ENCODE measurements at regions not wholly inside any gene's neighbourhood (a gene's known extent, or its start where the extent isn't known, plus 50 kb on each side); places are given as distances from the start of the nearest gene placed in this dataset.

DNA sequence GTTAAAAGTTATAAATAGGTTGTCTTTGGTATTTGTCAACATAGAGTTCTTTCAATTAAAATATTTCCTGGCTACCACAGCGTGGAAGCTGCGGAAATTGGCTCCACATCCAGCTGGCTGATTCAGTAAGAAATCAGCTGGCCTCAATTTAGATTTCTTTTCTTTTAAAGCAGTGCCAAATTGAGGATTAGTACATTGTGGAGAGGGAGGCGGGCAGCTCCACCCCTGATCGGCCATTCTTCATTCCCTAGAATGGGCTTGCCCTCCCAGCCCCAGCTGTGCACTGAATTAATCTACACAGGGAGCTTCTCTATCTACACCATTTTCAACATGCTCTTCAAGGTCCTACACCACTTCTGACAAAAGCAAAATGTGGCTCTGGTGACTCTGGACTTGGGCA lies 624.8 kb downstream of the DACH1 start:
- TF ChIP-seq SIN3A (IDR thresholded peaks at IDR 0.05; ENCODE audit: borderline replicate concordance, low read depth, low read length) = no peak
- TF ChIP-seq NRF1 (IDR thresholded peaks at IDR 0.05; ENCODE audit: low read depth, low read length) = no peak
- no peak for TF ChIP-seq POLR2AphosphoS5 (IDR thresholded peaks at IDR 0.05; ENCODE audit: low read depth, low read length)
- no peak for TF ChIP-seq REST (IDR thresholded peaks at IDR 0.05; ENCODE audit: low read depth, low read length)
- TF ChIP-seq RXRA (IDR thresholded peaks at IDR 0.05; ENCODE audit: borderline replicate concordance, low read depth) = no peak
- no peak for TF ChIP-seq TCF12 (IDR thresholded peaks at IDR 0.05)
- TF ChIP-seq FOXM1 (IDR thresholded peaks at IDR 0.05; ENCODE audit: low read depth) = no peak
- no peak for TF ChIP-seq JUND (IDR thresholded peaks at IDR 0.05)
- no peak for TF ChIP-seq RFX5 (IDR thresholded peaks at IDR 0.05; ENCODE audit: low read length)
- no peak for TF ChIP-seq PBX3 (IDR thresholded peaks at IDR 0.05)
- TF ChIP-seq EP300 (IDR thresholded peaks at IDR 0.05; ENCODE audit: borderline replicate concordance in 1 of 2, low read depth in 1 of 2, low read length in 1 of 2) = no peak
- no peak for TF ChIP-seq IRF3 (IDR thresholded peaks at IDR 0.05; ENCODE audit: low read depth, low read length)
- TF ChIP-seq, protein P1, sequence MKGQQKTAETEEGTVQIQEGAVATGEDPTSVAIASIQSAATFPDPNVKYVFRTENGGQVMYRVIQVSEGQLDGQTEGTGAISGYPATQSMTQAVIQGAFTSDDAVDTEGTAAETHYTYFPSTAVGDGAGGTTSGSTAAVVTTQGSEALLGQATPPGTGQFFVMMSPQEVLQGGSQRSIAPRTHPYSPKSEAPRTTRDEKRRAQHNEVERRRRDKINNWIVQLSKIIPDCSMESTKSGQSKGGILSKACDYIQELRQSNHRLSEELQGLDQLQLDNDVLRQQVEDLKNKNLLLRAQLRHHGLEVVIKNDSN (IDR thresholded peaks at IDR 0.05; ENCODE audit: borderline replicate concordance, low read depth) = no peak
- TF ChIP-seq SMC3 (IDR thresholded peaks at IDR 0.05; ENCODE audit: low read depth, low read length) = no peak
- TF ChIP-seq YY1 (IDR thresholded peaks at IDR 0.05; ENCODE audit: low read depth) = no peak
- TF ChIP-seq MEF2A (IDR thresholded peaks at IDR 0.05; ENCODE audit: borderline replicate concordance, low read depth) = no peak
- TF ChIP-seq CHD2 (IDR thresholded peaks at IDR 0.05; ENCODE audit: low read length, partially characterized antibody) = no peak
- no peak for TF ChIP-seq RCOR1 (IDR thresholded peaks at IDR 0.05; ENCODE audit: low read length)
- TF ChIP-seq ELF1 (IDR thresholded peaks at IDR 0.05) = no peak
- no peaks in the 10 kb centered on the region; the same call in 1 of the 2 replicates for H3K9me2 ChIP-seq
- DNase-seq = no peak
- no peaks in the 10 kb centered on the region for H3K79me2 ChIP-seq (ENCODE audit: insufficient read depth)
- no peaks in the 10 kb centered on the region for H4K20me1 ChIP-seq (ENCODE audit: insufficient read depth)
- H3K27ac ChIP-seq (ENCODE audit: low read depth in 2 of 2, low read length in 1 of 2) = no peak overlapping the region
- H2AFZ ChIP-seq (ENCODE audit: low read depth) = no peak overlapping the region
- H3K36me3 ChIP-seq (replicated peaks in 1 of 2; ENCODE audit: control insufficient read depth in 1 of 2, insufficient read depth in 2 of 2, low read length in 1 of 2) = no peaks in the 10 kb centered on the region
- H3K4me1 ChIP-seq (ENCODE audit: control insufficient read depth in 1 of 2, insufficient read depth in 2 of 2, low read depth in 1 of 2, low read length in 1 of 2) = no peaks in the 10 kb centered on the region; a peak in 3 of 4 replicates
- ChIA-PET POLR2A (no interaction called here), CTCF (interaction anchor here (1.1 to 1.6 kb wide), 2 partner anchors 10 to 282 kb away, joined by 3 to 10 read pairs; no protein-coding TSS in a partner anchor)
- no peak overlapping the region for H3K4me2 ChIP-seq
- H3K4me3 ChIP-seq (ENCODE audit: low read depth in 2 of 2, low read length in 1 of 2) = no peak overlapping the region
- H3K27me3 ChIP-seq (ENCODE audit: insufficient read depth) = no peaks in the 10 kb centered on the region
- no peaks in the 10 kb centered on the region for H3F3A ChIP-seq (replicated peaks; ENCODE audit: insufficient read depth)
- no peaks in the 10 kb centered on the region for H3K9me3 ChIP-seq
- no peak overlapping the region for H3K9ac ChIP-seq
- WGBS (ENCODE audit: low lambda C conversion rate) = 57% methylated on average over 4 of the region's 4 CpGs
